ENCODE measurements at regions not wholly inside any gene's neighbourhood (a gene's known extent, or its start where the extent isn't known, plus 50 kb on each side); places are given as distances from the start of the nearest gene placed in this dataset.

DNA sequence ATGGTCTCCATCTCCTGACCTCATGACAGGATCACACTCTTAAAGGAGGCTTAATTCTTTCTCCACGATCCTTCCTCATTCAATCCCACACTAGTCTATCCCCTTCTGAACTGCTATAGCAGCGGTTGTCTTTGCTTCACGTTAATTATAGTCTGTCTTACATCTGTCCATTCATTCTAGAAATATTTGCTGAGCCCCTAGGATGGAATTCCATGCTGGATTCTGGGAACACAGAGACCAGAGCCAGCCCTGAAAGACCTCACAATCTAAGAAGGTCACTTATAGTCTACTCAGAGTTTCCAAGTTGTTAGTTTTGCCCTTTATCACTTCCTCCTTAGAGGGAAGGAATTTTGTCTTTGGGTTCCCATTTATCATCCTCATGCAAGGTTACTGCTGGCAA is 193.5 kb downstream of the GAS1 start:
- Histone ChIP-seq H3K9ac (ENCODE audit: low read length) (no peak overlapping the region), H3K9me3 (ENCODE audit: low read length) (no peaks in the 10 kb centered on the region), H3K27me3 (ENCODE audit: low read length) (0 out of 2 replicates have a peak, but pooled peaks cover 4% of the 10 kb centered on the region), H3K4me3 (ENCODE audit: low read length) (no peak overlapping the region), H4K20me1 (ENCODE audit: low read length) (no peaks in the 10 kb centered on the region), H3K79me2 (ENCODE audit: low read length) (no peaks in the 10 kb centered on the region), H3K4me2 (ENCODE audit: low read length) (no peak overlapping the region), H3F3A (ENCODE audit: low read length, unreplicated experiment) (no peaks in the 10 kb centered on the region), H3K27ac (ENCODE audit: low read length) (no peak overlapping the region), H3K4me1 (ENCODE audit: insufficient read depth, low read length) (no peaks in the 10 kb centered on the region), H2AFZ (ENCODE audit: low read length) (no peak overlapping the region), H3K36me3 (ENCODE audit: low read depth, low read length) (no peaks in the 10 kb centered on the region), H3K9me2 (replicated peaks; ENCODE audit: low read length) (no peaks in the 10 kb centered on the region)
- BruUV-seq (replicated peaks), result no TSS peak
- TF ChIP-seq, protein P1, sequence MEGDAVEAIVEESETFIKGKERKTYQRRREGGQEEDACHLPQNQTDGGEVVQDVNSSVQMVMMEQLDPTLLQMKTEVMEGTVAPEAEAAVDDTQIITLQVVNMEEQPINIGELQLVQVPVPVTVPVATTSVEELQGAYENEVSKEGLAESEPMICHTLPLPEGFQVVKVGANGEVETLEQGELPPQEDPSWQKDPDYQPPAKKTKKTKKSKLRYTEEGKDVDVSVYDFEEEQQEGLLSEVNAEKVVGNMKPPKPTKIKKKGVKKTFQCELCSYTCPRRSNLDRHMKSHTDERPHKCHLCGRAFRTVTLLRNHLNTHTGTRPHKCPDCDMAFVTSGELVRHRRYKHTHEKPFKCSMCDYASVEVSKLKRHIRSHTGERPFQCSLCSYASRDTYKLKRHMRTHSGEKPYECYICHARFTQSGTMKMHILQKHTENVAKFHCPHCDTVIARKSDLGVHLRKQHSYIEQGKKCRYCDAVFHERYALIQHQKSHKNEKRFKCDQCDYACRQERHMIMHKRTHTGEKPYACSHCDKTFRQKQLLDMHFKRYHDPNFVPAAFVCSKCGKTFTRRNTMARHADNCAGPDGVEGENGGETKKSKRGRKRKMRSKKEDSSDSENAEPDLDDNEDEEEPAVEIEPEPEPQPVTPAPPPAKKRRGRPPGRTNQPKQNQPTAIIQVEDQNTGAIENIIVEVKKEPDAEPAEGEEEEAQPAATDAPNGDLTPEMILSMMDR (conservative IDR thresholded peaks at IDR 0.05; ENCODE audit: low read depth, low read length), result no peak
- TF ChIP-seq EZH2phosphoT487 (IDR thresholded peaks at IDR 0.05; ENCODE audit: borderline replicate concordance, low read length) (no peak), EZH2 (IDR thresholded peaks at IDR 0.05; ENCODE audit: low read length, unreplicated experiment) (no peak)
- CTCF ChIA-PET, result no interaction called here
- ATAC-seq, result no peak
- intact Hi-C loops (cut with micrococcal nuclease), result no loop called here
- POLR2A ChIA-PET (ENCODE audit: unreplicated experiment), result no interaction called here
- DNase-seq, result no peak

DNA sequence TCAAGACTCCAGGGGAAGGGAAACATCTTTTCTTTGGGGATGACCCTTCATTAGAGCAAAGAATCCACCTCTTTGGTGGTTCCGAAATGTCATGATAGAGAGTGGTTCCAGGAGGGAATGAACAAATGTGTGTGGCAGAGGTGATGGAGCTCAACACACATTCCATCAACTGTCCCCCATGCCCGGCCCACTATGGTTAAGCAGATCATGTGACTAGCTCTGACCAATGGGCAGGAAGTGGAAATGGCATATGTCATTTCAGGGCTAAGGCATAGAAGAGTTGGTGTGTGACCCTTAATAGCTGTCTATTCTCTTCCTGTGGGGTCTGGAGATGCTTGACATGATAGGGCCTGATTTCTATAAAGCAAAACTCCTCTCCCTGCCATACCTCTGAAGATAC is 194.6 kb downstream of the GAS1 start:
- H3K27me3 ChIP-seq (ENCODE audit: low read length), result 0 out of 2 replicates have a peak, but pooled peaks cover 4% of the 10 kb centered on the region
- H3K4me2 ChIP-seq (ENCODE audit: low read length), result no peak overlapping the region
- H3K36me3 ChIP-seq (ENCODE audit: low read depth, low read length), result no peaks in the 10 kb centered on the region
- H3K9me3 ChIP-seq (ENCODE audit: low read length), result no peaks in the 10 kb centered on the region
- POLR2A ChIA-PET (ENCODE audit: unreplicated experiment), result no interaction called here
- H3K9ac ChIP-seq (ENCODE audit: low read length), result no peak overlapping the region
- no peak overlapping the region for H2AFZ ChIP-seq (ENCODE audit: low read length)
- TF ChIP-seq EZH2phosphoT487 (IDR thresholded peaks at IDR 0.05; ENCODE audit: borderline replicate concordance, low read length) (no peak), EZH2 (IDR thresholded peaks at IDR 0.05; ENCODE audit: low read length, unreplicated experiment) (no peak)
- TF ChIP-seq, protein P1 (conservative IDR thresholded peaks at IDR 0.05; ENCODE audit: low read depth, low read length), result no peak
- ATAC-seq (no peak), DNase-seq (no peak)
- H3K27ac ChIP-seq (ENCODE audit: low read length), result no peak overlapping the region
- H4K20me1 ChIP-seq (ENCODE audit: low read length), result no peaks in the 10 kb centered on the region
- intact Hi-C loops (cut with micrococcal nuclease), result no loop called here
- CTCF ChIA-PET, result no interaction called here
- no peak overlapping the region for H3K4me3 ChIP-seq (ENCODE audit: low read length)
- H3K79me2 ChIP-seq (ENCODE audit: low read length), result no peaks in the 10 kb centered on the region
- H3K4me1 ChIP-seq (ENCODE audit: insufficient read depth, low read length), result no peaks in the 10 kb centered on the region
- H3F3A ChIP-seq (ENCODE audit: low read length, unreplicated experiment), result no peaks in the 10 kb centered on the region
- no TSS peak for BruUV-seq (replicated peaks)
- no peaks in the 10 kb centered on the region for H3K9me2 ChIP-seq (replicated peaks; ENCODE audit: low read length)

DNA sequence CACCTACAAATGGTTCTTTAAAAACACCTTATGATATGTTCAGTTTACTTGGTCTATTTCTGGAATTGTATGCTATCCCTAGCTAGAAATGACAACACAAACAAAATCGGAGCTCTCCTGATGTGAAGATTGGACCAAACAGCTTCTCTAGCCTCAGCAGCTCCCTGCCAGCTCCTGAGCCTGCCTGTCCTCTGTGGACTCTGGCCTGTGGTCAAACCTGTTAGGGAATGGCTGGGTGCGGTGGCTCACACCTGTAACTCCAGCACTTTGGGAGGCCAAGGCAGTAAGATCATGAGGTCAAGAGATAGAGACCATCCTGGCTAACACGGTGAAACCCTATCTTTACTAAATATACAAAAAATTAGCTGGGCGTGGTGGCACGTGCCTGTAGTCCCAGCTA is 195.3 kb downstream of the GAS1 start:
- POLR2A ChIA-PET (ENCODE audit: unreplicated experiment), result no interaction called here
- ATAC-seq, result no peak

More for the DNA sequence above, 195.3 kb downstream of the GAS1 start:
- no peaks in the 10 kb centered on the region for H3K36me3 ChIP-seq (ENCODE audit: low read depth, low read length)
- intact Hi-C loops (cut with micrococcal nuclease), result no loop called here
- no peak overlapping the region for H3K4me2 ChIP-seq (ENCODE audit: low read length)
- H3F3A ChIP-seq (ENCODE audit: low read length, unreplicated experiment), result no peaks in the 10 kb centered on the region
- DNase-seq, result no peak
- no peak for TF ChIP-seq EZH2phosphoT487 (IDR thresholded peaks at IDR 0.05; ENCODE audit: borderline replicate concordance, low read length)
- TF ChIP-seq EZH2 (IDR thresholded peaks at IDR 0.05; ENCODE audit: low read length, unreplicated experiment), result no peak
- TF ChIP-seq, protein P1 (conservative IDR thresholded peaks at IDR 0.05; ENCODE audit: low read depth, low read length), result no peak
- no peaks in the 10 kb centered on the region for H3K9me2 ChIP-seq (replicated peaks; ENCODE audit: low read length)
- no peak overlapping the region for H3K4me3 ChIP-seq (ENCODE audit: low read length)
- no TSS peak for BruUV-seq (replicated peaks)
- H3K79me2 ChIP-seq (ENCODE audit: low read length), result no peaks in the 10 kb centered on the region
- H3K9me3 ChIP-seq (ENCODE audit: low read length), result no peaks in the 10 kb centered on the region
- no peak overlapping the region for H2AFZ ChIP-seq (ENCODE audit: low read length)
- no peaks in the 10 kb centered on the region for H3K4me1 ChIP-seq (ENCODE audit: insufficient read depth, low read length)
- 0 out of 2 replicates have a peak, but pooled peaks cover 4% of the 10 kb centered on the region for H3K27me3 ChIP-seq (ENCODE audit: low read length)
- H3K9ac ChIP-seq (ENCODE audit: low read length), result no peak overlapping the region
- H4K20me1 ChIP-seq (ENCODE audit: low read length), result no peaks in the 10 kb centered on the region
- H3K27ac ChIP-seq (ENCODE audit: low read length), result no peak overlapping the region
- CTCF ChIA-PET, result no interaction called here

Data from PC-3 (cell line).